B cell (primary cell): ENCODE measurements at regions not wholly inside any gene's neighbourhood (a gene's known extent, or its start where the extent isn't known, plus 50 kb on each side); places are given as distances from the start of the nearest gene placed in this dataset.
"Not testable (repeated sequence)": the region's sequence is repeated elsewhere in the genome, so short reads cannot be mapped to it uniquely, and the experiment has no call there.

ENCODE experiments used
- ATAC-seq: fragments of 200-7000 bp; cut with Tn5 transposase; one replicate; pipeline ENCODE4 v1.10.0; 2021; ENCODE audit warnings: low read depth, mild to moderate bottlenecking, moderate number of reproducible peaks, moderate library complexity
- CTCF ChIA-PET: fragments of 350-600 bp; sonication (Branson Sonifier 250); formaldehyde crosslinking; loops from one replicate; lab custom pipeline; 2021; ENCODE audit warnings: antibody characterized with exemption, inconsistent platforms; lab: Charles Lee
- POLR2A ChIA-PET: fragments of 350-600 bp; sonication (Branson Sonifier 250); formaldehyde crosslinking; loops from one replicate; lab custom pipeline; 2021; ENCODE audit warnings: antibody characterized with exemption; lab: Charles Lee
- DNase-seq: peaks from one replicate; pipeline ENCODE4 v3.0.0; 2013
- H2AFZ ChIP-seq: 2 replicates; pipeline ENCODE4 v1.6.1; 2012; ENCODE audit warnings: mild to moderate bottlenecking, low read depth, low read length; ENCODE audit not compliant: insufficient read depth, poor library complexity, severe bottlenecking
- H3K27ac ChIP-seq, 2 donors: 1 replicate in 1 of 2; 2 replicates in 1 of 2; pipeline ENCODE4 v1.5.1; 2012 to 2013; ENCODE audit warnings: low read length in 2 of 2, mild to moderate bottlenecking in 2 of 2, moderate library complexity in 1 of 2
- H3K27me3 ChIP-seq, 4 experiments: fragments of 200-600 bp in 1 of 4; sonication (generic) in 1 of 4; replicated peaks in 1 of 4; 1 replicate in 2 of 4; 2 replicates in 2 of 4; pipeline versions ENCODE4 v1.6.1 to v1.7.0; 2013 to 2016; ENCODE audit warnings: low read length in 3 of 4, mild to moderate bottlenecking in 2 of 4, mixed read lengths in 1 of 4, moderate library complexity in 1 of 4; ENCODE audit not compliant: insufficient read depth in 4 of 4, control insufficient read depth in 3 of 4; ENCODE audit errors: control extremely low read depth in 1 of 4
- H3K36me3 ChIP-seq, 2 experiments: replicated peaks in 1 of 2; 1 replicate in 1 of 2; 2 replicates in 1 of 2; pipeline versions ENCODE4 v1.6.1 to v1.7.1; 2013; ENCODE audit warnings: low read length in 1 of 2; ENCODE audit not compliant: insufficient read depth in 2 of 2, control insufficient read depth in 1 of 2; ENCODE audit errors: control extremely low read depth in 1 of 2, extremely low read depth in 1 of 2
- H3K4me1 ChIP-seq, 2 donors: fragments of 200-600 bp in 1 of 2; sonication (generic) in 1 of 2; 1 replicate in 1 of 2; 2 replicates in 1 of 2; pipeline versions ENCODE4 v1.5.1 to v1.6.1; 2013 to 2017; ENCODE audit warnings: low read length in 2 of 2; ENCODE audit not compliant: control insufficient read depth in 2 of 2, insufficient read depth in 2 of 2
- H3K4me2 ChIP-seq: replicated peaks from 2 replicates; pipeline ENCODE3; 2012; ENCODE audit warnings: mild to moderate bottlenecking, low read depth, low read length; ENCODE audit not compliant: poor library complexity, severe bottlenecking
- H3K4me3 ChIP-seq, 5 experiments: fragments of 200-600 bp in 1 of 5; sonication (generic) in 1 of 5; 1 replicate in 3 of 5; 2 replicates in 2 of 5; pipeline versions ENCODE4 v1.5.1 to v1.7.0; 2011 to 2016; ENCODE audit warnings: low read length in 4 of 5, mild to moderate bottlenecking in 4 of 5, low read depth in 2 of 5, control low read depth in 1 of 5, moderate library complexity in 1 of 5; ENCODE audit not compliant: insufficient read depth in 1 of 5; ENCODE audit errors: control extremely low read depth in 1 of 5, extremely low read depth in 1 of 5
- H3K79me2 ChIP-seq: fragments of 200-600 bp; sonication (generic); one replicate; pipeline ENCODE4 v1.6.0; 2016; ENCODE audit warnings: low read length; ENCODE audit not compliant: control insufficient read depth, insufficient read depth
- H3K9ac ChIP-seq: fragments of 200-600 bp; sonication (generic); 2 replicates; pipeline ENCODE4 v1.6.1; 2017; ENCODE audit warnings: mild to moderate bottlenecking, low read length, moderate library complexity
- H3K9me3 ChIP-seq, 3 donors: one replicate each; pipeline versions ENCODE4 v1.6.1 to v1.7.1; 2013; ENCODE audit warnings: low read length in 2 of 3; ENCODE audit not compliant: control insufficient read depth in 2 of 3, insufficient read depth in 1 of 3; ENCODE audit errors: control extremely low read depth in 1 of 3
- H4K20me1 ChIP-seq: 2 replicates; pipeline ENCODE4 v1.6.0; 2012; ENCODE audit warnings: mild to moderate bottlenecking, low read length; ENCODE audit not compliant: insufficient read depth, control insufficient read depth, poor library complexity, severe bottlenecking
- H3K27ac Mint-ChIP-seq: one replicate; pipeline ENCODE4 v1.8.0; 2021; ENCODE audit warnings: mixed read lengths
- H3K27me3 Mint-ChIP-seq: one replicate; pipeline ENCODE4 v1.8.0; 2021; ENCODE audit warnings: mixed read lengths
- H3K4me1 Mint-ChIP-seq: one replicate; pipeline ENCODE4 v1.8.0; 2021; ENCODE audit warnings: mixed read lengths
- H3K4me3 Mint-ChIP-seq: one replicate; pipeline ENCODE4 v1.8.0; 2021; ENCODE audit warnings: mixed read lengths
- H3K9me3 Mint-ChIP-seq: one replicate; pipeline ENCODE4 v1.8.0; 2022; ENCODE audit warnings: mixed read lengths; ENCODE audit not compliant: insufficient read depth
- WGBS: methylation state at CpG from one replicate; pipeline ENCODE4 v1.1.5; 2013; ENCODE audit warnings: missing lambda C conversion rate; ENCODE audit not compliant: insufficient coverage; 5-methylcytosine and 5-hydroxymethylcytosine counted together
- intact Hi-C: fragments of 100-400 bp; cut with micrococcal nuclease; formaldehyde crosslinking; loops from one replicate; pipeline ENCODE4 v1.10.0; 2022

DNA sequence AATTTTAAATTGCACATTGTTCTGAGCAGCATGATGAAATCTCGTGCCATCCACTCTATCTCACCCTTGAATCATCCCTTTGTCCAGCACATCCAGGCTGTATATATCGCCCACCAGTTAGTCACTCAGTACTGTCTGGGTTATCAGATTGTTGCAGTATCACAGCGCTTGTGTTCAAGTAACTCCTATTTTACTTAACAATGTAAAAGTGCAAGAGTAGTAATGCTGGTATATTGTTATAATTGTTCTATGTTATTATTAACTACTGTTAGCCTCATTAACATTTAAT lies 82.8 kb upstream of the NBPF26 start:
- H3K4me3 ChIP-seq, H3K4me1 Mint-ChIP-seq, ATAC-seq, H3K9me3 Mint-ChIP-seq, H3K4me1 ChIP-seq, H3K9me3 ChIP-seq, intact Hi-C loops, H3K27me3 Mint-ChIP-seq, H2AFZ ChIP-seq, H3K4me2 ChIP-seq, H3K27me3 ChIP-seq, H3K36me3 ChIP-seq, H3K27ac Mint-ChIP-seq, DNase-seq, H3K79me2 ChIP-seq, CTCF ChIA-PET, POLR2A ChIA-PET, H4K20me1 ChIP-seq, H3K4me3 Mint-ChIP-seq, H3K9ac ChIP-seq, H3K27ac ChIP-seq: not testable (repeated sequence)
- no CpG with 5 or more reads among the region's 3 CpGs for WGBS

DNA sequence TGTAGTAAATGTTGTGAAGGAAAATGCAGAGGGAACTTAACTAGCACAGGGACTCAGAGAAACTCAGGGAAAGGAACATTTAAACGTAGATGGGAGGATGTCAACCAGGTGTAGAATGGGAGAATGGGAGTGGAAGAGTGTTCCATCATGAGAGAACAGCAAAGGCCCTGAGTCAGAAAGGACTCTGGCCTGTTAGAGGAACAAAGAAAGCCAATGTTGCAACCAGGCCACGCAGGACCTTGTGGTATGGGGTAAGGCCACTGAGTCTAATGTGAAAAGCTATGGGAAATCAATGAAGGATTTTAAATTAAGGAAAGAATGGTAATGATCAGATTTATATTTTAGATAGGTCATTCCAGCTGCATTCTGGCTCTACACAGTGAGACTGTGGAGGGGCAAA lies 76.6 kb upstream of the NBPF26 start:
- H3K27me3 Mint-ChIP-seq, H3K9ac ChIP-seq, H3K4me1 ChIP-seq, H3K27ac Mint-ChIP-seq, H3K27me3 ChIP-seq, POLR2A ChIA-PET, H3K9me3 Mint-ChIP-seq, H3K9me3 ChIP-seq, DNase-seq, H3K27ac ChIP-seq, H3K4me3 ChIP-seq, H3K4me3 Mint-ChIP-seq, H4K20me1 ChIP-seq, ATAC-seq, H3K4me2 ChIP-seq, H2AFZ ChIP-seq, H3K4me1 Mint-ChIP-seq, CTCF ChIA-PET, intact Hi-C loops, H3K79me2 ChIP-seq, H3K36me3 ChIP-seq: not testable (repeated sequence)
- no CpG with 5 or more reads among the region's 2 CpGs for WGBS

DNA sequence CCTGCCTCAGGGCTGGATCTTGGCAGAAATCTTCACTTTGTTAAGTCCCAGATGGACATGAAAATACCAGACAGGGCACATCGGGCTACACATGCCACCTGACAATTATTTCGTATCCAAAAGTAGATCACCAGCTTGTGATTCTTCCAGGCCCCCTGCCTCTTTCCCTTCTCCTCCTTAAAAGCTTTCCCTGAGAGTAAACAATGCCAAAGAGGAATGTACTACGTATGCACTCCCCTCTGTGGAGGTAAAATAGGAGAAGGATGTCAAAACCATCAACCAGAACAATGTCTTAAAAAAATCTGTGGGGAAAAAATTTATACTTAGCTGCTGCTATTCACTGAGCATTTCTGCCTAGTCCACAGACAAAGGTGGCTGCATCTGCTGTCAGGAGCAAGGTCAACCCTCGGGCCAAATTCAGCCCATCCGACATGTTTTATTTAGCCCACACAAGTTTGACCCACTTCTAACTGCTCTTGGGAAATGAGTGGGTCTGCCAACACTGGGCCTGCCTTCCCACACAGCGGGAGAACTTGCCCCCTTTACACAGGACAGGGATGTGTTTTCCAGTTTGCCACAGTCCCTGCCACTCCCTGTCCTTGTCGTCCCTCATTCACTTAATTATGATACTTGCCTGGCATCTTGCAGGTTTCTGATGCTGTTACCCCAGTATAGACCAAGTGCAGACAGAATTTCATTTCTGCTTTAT lies 74.7 kb upstream of the NBPF26 start:
- H3K79me2 ChIP-seq, H3K27me3 ChIP-seq, H3K27ac Mint-ChIP-seq, H3K4me2 ChIP-seq, H3K9me3 Mint-ChIP-seq, H3K36me3 ChIP-seq, H3K27ac ChIP-seq, DNase-seq, ATAC-seq, intact Hi-C loops, POLR2A ChIA-PET, H3K9ac ChIP-seq, H4K20me1 ChIP-seq, H3K9me3 ChIP-seq, H2AFZ ChIP-seq, H3K4me3 ChIP-seq, H3K4me3 Mint-ChIP-seq, H3K27me3 Mint-ChIP-seq, H3K4me1 Mint-ChIP-seq, CTCF ChIA-PET, H3K4me1 ChIP-seq: not testable (repeated sequence)
- no CpG with 5 or more reads among the region's 7 CpGs for WGBS

DNA sequence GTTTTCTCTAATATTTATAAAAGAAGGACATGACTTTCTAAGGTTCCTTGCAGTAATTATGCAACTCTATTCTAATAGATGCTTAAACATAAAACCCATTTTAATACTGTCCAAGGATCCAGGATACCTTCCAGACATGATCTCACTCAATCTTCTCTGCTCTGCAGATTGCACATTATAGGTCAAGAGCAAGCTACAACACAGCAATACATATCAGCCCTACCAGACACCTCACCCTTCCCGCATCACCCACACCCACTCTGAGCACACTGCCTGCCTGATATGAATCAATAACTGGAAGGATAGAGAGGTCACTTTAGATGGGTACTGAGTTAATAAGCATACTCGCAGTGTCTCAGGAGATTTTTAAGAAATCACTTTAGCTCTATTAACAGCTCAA lies 74.0 kb upstream of the NBPF26 start:
- H2AFZ ChIP-seq, H3K4me2 ChIP-seq, intact Hi-C loops, H4K20me1 ChIP-seq, H3K79me2 ChIP-seq, H3K27ac Mint-ChIP-seq, H3K9me3 ChIP-seq, H3K9me3 Mint-ChIP-seq, ATAC-seq, H3K27me3 ChIP-seq, H3K36me3 ChIP-seq, H3K4me3 ChIP-seq, H3K4me1 ChIP-seq, POLR2A ChIA-PET, H3K27me3 Mint-ChIP-seq, H3K9ac ChIP-seq, H3K27ac ChIP-seq, DNase-seq, H3K4me1 Mint-ChIP-seq, CTCF ChIA-PET, H3K4me3 Mint-ChIP-seq: not testable (repeated sequence)
- WGBS = no CpG with 5 or more reads among the region's 2 CpGs
